HG03460 (cell line): ENCODE measurements at regions not wholly inside any gene's neighbourhood (a gene's known extent, or its start where the extent isn't known, plus 50 kb on each side); places are given as distances from the start of the nearest gene placed in this dataset.
"Not testable (repeated sequence)": the region's sequence is repeated elsewhere in the genome, so short reads cannot be mapped to it uniquely, and the experiment has no call there.

ENCODE experiments used
- ATAC-seq: cut with Tn5 transposase; IDR thresholded peaks from one replicate; pipeline ENCODE4 v1.9.1; 2021; ENCODE audit not compliant: unreplicated experiment

- no peak for ATAC-seq
These were observed 293.8 kb upstream of the GRAMD2B start for GRCh38 chr5:126129431-126129830.

GRCh38 chr5:126133424-126133823 lies 289.8 kb upstream of the GRAMD2B start:
- ATAC-seq, result no peak

- no peak for ATAC-seq
These were observed 285.3 kb upstream of the GRAMD2B start for GRCh38 chr5:126137891-126138280.

DNA sequence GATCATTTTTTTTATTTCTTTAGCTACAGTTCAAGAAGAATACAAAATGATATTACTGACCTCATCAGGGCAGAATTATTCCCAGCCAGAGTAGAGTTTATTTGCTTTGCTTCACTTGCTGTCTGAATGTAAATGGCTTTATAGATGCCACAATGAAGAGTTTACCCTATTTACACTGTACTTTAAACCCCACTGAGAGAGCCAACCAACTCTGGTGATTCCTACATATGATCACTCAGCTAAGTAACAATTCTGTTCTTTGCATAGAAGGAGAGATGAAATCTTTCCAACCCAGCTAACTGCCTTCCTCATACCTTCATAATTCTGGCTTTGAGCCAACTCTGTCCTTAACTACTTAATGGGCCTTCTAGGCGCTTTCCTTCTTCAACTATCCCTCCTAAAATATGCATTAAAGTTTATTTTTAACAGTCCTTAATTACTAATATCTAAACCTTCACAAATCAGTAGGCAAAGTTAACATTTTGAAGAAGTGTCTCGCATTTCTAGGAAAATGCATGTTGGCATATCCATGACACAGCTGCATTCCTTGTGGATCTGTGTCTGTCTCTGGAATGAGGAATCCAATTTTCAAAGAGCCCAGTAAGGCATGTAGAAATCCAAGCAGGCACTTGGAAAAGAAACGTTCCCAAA lies 284.8 kb upstream of the GRAMD2B start:
- no peak for ATAC-seq

DNA sequence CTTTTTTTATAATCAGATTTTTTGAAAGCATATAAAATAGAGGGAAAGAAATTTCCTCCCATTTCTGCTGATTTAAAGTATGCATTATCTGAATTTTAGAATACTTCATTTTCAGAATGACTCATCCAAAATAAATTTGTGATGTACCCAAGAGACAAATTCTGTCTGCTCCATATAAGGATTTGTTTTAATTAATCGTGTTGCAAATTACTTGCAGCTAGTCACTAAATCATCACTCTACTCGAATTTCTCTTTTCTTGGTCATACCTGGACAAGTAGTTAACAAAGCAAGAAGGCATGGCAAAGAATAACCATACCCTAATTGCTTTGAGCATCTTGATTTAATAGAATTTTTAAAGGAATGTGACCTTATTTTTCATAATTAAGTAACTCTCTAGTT lies 284.1 kb upstream of the GRAMD2B start:
- ATAC-seq, result no peak

- no peak for ATAC-seq
These were observed 283.4 kb upstream of the GRAMD2B start for GRCh38 chr5:126139773-126140172.

GRCh38 chr5:126143622-126144021 lies 279.6 kb upstream of the GRAMD2B start:
- no peak for ATAC-seq

- ATAC-seq, result not testable (repeated sequence)
These were observed 272.9 kb upstream of the GRAMD2B start for GRCh38 chr5:126150319-126150718.

GRCh38 chr5:126155298-126155697 lies 267.9 kb upstream of the GRAMD2B start:
- not testable (repeated sequence) for ATAC-seq

DNA sequence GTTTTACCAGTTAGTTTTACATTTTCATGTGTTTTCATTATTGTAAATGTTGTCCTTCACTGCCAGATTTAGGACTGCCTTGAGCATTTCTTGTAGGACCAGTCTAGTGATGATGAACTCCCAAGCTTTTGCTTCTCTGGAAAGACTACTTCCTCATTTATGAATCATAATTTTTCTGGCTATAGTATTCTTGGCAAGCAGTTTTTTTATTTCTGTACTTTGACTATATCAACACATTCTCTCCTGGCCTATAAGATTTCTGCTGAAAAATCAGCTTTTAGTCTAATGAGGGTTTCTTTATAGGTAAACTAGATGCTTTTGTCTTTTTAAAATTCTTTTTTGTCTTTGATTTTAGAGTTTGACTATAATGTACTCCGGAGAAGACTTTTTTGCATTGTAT lies 256.8 kb upstream of the GRAMD2B start:
- no peak for ATAC-seq

- ATAC-seq, result no peak
These were observed 254.4 kb upstream of the GRAMD2B start for GRCh38 chr5:126168785-126169184.

- ATAC-seq, result no peak
These were observed 251.3 kb upstream of the GRAMD2B start for GRCh38 chr5:126171916-126172315.

DNA sequence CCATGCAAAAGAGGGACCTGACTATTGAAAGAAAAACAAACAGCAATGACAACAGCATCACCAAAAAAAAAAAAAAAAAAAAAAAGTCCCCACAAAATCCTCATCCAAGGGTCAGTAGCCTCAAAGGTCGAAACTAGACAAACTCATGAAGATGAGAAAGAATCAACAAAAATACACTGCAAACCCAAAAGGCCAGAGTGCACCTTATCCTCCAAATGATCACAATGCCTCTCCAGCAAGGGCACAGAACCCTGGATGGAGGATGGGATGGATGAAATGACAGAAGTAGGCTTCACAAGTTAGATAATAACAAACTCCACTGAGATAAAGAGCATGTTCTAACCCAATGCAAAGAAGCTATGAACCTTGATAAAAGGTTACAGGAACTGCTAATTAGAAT lies 250.4 kb upstream of the GRAMD2B start:
- ATAC-seq, result no peak

DNA sequence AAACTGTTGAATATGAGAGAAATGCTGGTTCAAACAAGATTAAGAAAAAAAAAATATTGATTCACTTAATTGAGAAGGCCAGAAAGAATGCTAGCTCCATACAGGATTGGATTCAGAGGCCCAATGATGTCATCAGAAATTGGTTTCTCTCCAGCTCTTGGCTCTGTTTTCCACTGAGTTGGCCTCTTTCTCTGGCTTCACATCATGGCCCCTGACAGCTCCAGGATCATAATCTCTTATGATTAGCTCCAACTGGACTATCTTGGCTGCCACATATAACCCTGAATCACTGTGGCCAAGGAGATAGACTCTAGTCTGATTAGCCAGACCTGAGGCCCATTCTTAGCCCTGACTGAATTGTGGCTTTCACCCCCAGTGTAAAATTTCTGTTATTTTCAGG lies 244.7 kb upstream of the GRAMD2B start:
- no peak for ATAC-seq

- ATAC-seq, result no peak
These were observed 240.1 kb upstream of the GRAMD2B start for GRCh38 chr5:126182971-126183695.

DNA sequence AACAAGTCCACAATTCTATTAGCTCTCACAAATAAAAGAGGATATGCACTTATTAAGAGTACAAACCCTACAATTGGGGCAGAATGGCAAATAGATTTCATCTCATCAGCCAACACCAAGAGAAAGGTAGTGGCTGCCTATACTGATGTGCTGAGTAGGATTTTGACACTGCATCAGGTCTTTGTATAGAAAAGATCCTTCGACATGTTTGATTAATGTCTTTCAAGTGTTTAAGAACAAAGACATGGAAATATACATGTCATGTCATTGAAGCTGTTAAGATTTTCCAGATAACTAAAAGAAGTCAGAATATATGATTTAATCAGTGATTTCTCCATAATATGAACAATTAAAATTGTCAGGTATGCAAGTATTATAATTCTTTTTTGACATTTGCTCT lies 238.7 kb upstream of the GRAMD2B start:
- no peak for ATAC-seq

DNA sequence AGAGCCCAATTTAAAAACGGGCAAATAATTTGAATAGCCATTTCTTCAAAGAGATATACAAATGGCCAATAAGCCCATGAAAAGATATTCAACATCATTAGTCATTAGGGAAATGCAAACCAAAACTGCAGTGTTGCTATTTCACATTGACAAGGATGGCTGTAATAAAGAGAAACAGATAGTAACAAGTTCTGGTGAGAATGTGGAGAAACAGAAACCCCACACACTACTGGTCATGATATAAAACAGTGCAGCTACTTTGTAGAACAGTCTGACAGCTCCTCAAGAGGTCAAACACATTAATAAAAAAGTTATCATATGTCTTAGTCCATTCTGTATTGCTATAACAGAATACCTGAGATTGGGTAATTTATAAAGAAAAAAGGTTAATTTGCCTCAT lies 237.0 kb upstream of the GRAMD2B start:
- ATAC-seq, result no peak

DNA sequence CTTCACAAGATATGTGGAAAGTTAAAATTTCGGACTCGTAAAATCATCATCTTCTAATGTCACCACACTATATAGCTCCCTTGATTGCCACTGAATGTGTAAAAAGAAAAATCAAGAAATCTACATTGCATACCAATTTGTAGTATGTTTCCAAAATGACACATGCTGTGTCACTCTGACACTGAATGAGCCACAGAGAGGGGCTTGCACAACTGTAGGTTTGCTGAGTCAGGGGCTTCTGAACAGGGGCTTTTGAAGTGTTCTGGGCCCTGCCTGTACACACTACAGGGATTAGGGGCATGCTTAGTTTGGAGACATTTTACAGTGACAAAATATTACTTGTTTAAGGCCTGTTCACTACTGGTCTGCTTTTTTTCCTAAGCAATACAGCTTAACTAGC lies 234.4 kb upstream of the GRAMD2B start:
- no peak for ATAC-seq

DNA sequence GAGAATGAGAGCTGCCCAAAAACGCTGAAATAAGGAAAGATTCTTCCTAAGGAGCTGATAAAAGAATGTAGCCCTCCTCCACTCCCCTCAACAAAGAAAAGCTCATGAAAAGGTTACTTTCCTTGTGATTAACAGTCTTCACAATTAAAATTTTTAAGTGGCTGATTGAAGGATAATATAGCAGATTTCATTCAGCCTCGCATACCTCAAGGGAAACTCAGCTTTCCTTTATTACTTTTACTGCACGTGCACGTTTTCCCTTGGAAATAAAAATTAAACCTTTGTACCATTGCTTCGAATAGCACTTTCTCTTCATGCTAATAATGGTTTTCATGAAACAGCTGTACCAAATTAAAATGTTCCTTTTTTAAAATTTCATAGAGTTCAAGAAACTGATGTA lies 234.0 kb upstream of the GRAMD2B start:
- no peak for ATAC-seq

GRCh38 chr5:126189862-126190261 lies 233.3 kb upstream of the GRAMD2B start:
- ATAC-seq, result no peak

DNA sequence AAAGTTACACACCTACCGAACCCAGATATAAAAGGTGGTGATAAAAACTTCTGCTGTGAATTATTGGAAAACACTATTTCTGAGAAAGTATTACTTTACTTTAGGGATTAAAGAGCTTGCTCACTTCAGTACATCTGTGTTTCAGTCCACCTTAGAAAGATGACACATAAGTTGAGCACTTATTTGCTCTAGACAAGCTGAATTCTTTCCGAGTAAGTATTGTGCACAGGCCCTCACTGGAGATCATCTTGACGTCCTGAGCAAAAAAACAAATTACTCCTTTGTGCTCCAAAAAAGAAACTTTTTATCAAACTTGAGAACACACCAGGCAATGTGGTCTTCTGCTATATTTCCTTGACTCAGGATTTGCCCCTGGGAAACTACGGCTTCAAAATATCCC lies 231.0 kb upstream of the GRAMD2B start:
- ATAC-seq, result no peak

DNA sequence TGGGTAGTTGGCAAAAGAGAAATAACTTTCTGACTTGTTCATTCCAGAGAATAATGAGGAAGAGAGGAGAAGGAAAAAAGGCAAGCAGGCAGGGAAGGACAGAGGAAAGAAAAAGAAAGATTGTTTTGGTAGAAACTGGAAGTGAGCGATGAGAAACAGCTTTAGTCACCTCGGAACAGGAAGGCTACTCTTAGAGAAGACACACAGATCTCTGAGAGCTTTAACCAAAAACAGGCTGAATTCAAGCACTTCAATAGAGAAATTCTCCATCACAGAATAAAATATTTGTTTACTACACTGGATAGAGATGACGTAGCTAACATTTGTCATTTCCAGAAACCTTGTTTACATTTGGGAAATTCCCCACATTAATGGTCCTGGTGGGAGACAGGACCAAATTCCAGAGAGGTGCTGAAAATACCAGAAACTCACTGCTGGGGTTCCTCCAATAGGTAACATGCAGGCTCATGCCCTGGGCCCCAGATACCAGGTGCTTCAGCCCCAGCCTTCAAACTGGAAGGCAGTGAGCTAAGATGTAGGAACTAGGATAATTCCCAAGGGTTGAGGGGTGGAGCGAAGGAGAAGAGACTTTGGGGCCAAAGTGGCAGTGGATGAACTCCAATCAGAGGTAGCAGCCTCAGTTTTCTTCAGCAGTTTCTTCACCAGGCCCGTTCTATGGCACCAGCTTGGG lies 227.7 kb upstream of the GRAMD2B start:
- ATAC-seq, result no peak
